GM12872 (cell line): ENCODE measurements at regions not wholly inside any gene's neighbourhood (a gene's known extent, or its start where the extent isn't known, plus 50 kb on each side); places are given as distances from the start of the nearest gene placed in this dataset.

Source experiments
- TF ChIP-seq, protein P1 (sequence below): IDR thresholded peaks from 3 replicates; pipeline ENCODE4 v1.5.1; 2011; ENCODE audit warnings: low read depth, mild to moderate bottlenecking, low read length, moderate library complexity; ENCODE audit not compliant: insufficient read depth

DNA sequence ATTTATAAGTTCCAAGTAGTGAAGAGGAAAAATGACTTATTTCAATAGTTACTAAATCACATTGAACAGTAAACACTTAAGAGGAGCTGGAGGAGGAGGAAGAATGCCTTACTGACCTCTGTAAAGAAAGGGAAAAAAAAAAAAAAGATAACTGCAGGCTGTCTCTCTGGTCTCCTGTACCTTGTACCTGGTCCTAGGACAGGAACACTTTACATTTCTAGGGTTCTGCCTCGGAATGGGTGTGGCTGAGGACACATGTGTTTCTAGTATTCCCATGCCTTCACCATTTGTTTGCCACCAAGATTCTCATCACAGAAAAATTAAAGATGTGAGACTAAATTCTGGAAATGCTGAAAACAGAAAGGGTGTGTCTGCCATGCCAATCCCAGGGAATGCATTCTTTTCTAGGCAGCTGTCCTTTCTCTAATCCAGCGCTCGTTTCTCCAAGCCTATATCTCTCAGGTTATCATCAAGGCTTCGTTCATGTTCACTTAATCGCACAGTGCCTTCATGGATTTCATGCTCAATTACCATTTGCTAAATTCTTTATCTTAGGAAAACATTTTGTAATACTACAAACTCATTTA lies 1208.3 kb downstream of the OTOL1 start:
- TF ChIP-seq, protein P1, sequence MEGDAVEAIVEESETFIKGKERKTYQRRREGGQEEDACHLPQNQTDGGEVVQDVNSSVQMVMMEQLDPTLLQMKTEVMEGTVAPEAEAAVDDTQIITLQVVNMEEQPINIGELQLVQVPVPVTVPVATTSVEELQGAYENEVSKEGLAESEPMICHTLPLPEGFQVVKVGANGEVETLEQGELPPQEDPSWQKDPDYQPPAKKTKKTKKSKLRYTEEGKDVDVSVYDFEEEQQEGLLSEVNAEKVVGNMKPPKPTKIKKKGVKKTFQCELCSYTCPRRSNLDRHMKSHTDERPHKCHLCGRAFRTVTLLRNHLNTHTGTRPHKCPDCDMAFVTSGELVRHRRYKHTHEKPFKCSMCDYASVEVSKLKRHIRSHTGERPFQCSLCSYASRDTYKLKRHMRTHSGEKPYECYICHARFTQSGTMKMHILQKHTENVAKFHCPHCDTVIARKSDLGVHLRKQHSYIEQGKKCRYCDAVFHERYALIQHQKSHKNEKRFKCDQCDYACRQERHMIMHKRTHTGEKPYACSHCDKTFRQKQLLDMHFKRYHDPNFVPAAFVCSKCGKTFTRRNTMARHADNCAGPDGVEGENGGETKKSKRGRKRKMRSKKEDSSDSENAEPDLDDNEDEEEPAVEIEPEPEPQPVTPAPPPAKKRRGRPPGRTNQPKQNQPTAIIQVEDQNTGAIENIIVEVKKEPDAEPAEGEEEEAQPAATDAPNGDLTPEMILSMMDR = no peak

DNA sequence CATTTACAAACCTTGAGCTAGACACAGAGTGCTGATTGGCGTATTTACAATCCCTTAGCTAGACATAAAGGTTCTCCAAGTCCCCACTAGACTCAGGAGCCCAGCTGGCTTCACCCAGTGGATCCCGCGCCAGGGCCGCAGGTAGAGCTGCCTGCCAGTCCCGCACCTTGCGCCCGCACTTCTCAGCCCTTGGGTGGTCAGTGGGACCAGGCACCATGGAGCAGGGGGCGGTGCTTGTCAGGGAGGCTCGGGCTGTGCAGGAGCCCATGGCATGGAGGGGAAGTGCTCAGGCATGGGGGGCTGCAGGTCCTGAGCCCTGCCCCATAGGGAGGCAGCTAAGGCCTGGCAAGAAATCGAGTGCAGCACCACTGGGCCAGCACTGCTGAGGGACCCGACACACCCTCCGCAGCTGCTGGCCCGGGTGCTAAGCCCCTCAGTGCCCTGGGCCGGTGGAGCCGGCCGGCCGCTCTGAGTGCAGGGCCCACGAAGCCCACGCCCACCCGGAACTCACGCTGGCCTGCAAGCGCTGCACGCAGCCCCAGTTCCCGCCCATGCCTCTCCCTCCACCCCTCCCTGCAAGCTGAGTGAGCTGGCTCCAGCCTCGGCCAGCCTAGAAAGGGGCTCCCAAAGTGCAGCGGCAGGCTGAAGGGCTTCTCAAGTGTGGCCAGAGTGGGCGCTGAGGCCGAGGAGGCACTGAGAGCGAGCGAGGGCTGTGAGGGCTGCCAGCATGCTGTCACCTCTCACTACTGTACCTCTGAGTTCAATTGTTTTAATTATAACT lies 1213.9 kb downstream of the OTOL1 start:
- TF ChIP-seq, protein P1 = no peak

DNA sequence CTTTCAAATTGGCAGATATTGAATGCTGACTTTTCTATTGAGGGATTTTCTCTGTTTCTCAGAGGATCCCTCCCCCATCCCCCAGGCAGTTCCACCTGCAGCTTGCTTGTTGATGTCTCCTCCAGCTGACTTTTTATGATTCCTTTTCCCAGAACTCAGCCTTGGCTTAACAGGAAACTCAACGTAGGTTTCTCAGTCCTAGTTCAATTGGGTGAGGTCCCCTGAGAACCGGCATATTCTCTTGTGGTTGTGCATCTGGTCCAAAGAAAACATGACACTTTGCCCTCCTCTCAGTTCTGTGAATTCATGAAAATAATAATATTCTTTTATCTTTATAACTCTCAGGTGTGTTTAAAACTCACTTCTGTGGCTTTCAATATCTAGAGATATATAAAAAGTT lies 1222.1 kb downstream of the OTOL1 start:
- TF ChIP-seq, protein P1 = no peak

- TF ChIP-seq, protein P1 = no peak
Measured at GRCh38 chr3:162719684-162720341, 1223.2 kb downstream of the OTOL1 start.

DNA sequence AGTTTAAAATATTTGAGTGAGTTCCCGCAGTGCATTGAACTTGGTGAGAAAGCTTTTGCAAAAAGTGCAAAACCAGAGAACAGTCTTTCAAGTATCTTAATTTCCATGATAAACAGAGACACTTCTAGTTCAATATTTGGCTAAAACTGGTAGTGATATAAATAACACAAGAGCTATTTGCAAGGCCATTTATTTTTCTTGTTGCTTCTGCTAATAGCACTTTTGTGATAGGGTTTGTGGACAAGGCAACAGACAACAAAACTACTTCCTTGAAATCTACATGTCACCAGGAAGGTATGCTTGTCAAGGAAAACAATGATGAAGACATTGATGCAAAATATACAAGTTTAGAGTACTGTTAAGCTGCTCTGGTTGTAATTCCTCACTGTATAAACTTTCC lies 1225.1 kb downstream of the OTOL1 start:
- TF ChIP-seq, protein P1 = no peak

GRCh38 chr3:162722337-162722736 lies 1225.7 kb downstream of the OTOL1 start:
- TF ChIP-seq, protein P1 = no peak

GRCh38 chr3:162729686-162730085 lies 1233.1 kb downstream of the OTOL1 start:
- TF ChIP-seq, protein P1 = no peak
